GM23248 (cell line): ENCODE measurements at regions not wholly inside any gene's neighbourhood (a gene's known extent, or its start where the extent isn't known, plus 50 kb on each side); places are given as distances from the start of the nearest gene placed in this dataset.

Experiments used
- EZH2 ChIP-seq: fragments of 200-600 bp; sonication (generic); IDR thresholded peaks from 2 replicates; pipeline ENCODE4 v1.6.1; 2018; ENCODE audit warnings: antibody characterized with exemption, mild to moderate bottlenecking; ENCODE audit not compliant: insufficient read depth, poor library complexity, severe bottlenecking
- EZH2phosphoT487 ChIP-seq: fragments of 200-600 bp; sonication (generic); IDR thresholded peaks from 2 replicates; pipeline ENCODE4 v1.6.1; 2018; ENCODE audit warnings: antibody characterized with exemption, moderate library complexity, mild to moderate bottlenecking, low read depth; ENCODE audit not compliant: insufficient read depth

DNA sequence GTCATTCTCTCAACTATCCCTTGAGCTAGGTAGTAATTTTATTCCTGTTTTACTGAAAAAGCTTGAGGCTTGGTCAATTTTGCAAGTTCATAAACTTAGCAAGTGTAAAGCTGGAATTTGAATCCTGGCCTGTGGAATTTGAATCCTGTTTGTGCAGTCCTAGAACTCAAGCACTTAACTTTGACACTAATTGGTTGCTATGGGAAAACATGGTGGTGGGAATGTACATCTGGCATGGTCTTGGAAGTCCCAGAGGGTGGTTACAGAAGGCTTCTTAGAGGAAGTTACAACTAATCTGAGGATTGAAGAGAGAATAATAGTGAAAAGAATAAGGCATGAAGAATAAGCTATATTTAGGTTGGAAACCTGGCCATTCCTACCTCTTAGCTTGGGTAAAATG lies 66.5 kb upstream of the LIN7C start:
- TF ChIP-seq EZH2: no peak
- TF ChIP-seq EZH2phosphoT487: no peak
